GM12878 (cell line): ENCODE measurements at regions not wholly inside any gene's neighbourhood (a gene's known extent, or its start where the extent isn't known, plus 50 kb on each side); places are given as distances from the start of the nearest gene placed in this dataset.

ENCODE experiments used
- ATF2 ChIP-seq: IDR thresholded peaks from 2 replicates; pipeline ENCODE4 v1.6.1; 2012; ENCODE audit warnings: low read length, inconsistent platforms
- CTCF ChIP-seq, 3 experiments: IDR thresholded peaks in 2 of 3; conservative IDR thresholded peaks in 1 of 3; 2 replicates each; pipeline ENCODE4 v1.5.1; 2011; ENCODE audit warnings: low read depth in 3 of 3, low read length in 3 of 3, mild to moderate bottlenecking in 3 of 3, control low read depth in 2 of 3, moderate library complexity in 2 of 3, inconsistent platforms in 1 of 3, mixed read lengths in 1 of 3; ENCODE audit not compliant: control insufficient read depth in 2 of 3, insufficient read depth in 1 of 3; ENCODE audit errors: extremely low read depth in 1 of 3
- FOXK2 ChIP-seq: fragments of 450-650 bp; IDR thresholded peaks from 2 replicates; pipeline ENCODE4 v1.6.1; 2017; ENCODE audit warnings: mild to moderate bottlenecking, moderate library complexity
- HCFC1 ChIP-seq: fragments of 150-350 bp; IDR thresholded peaks from 2 replicates; pipeline ENCODE4 v1.6.1; 2014; ENCODE audit warnings: low read length
- KAT2A ChIP-seq: conservative IDR thresholded peaks from 2 replicates; pipeline ENCODE4 v1.6.1; 2011; ENCODE audit warnings: low read depth, low read length; ENCODE audit not compliant: control insufficient read depth
- KDM1A ChIP-seq: fragments of 200-600 bp; sonication (generic); IDR thresholded peaks from 2 replicates; pipeline ENCODE4 v1.6.1; 2016; ENCODE audit warnings: borderline replicate concordance
- REST ChIP-seq: IDR thresholded peaks from 2 replicates; pipeline ENCODE4 v1.6.1; 2012; ENCODE audit warnings: mild to moderate bottlenecking, low read depth, low read length

- TF ChIP-seq ATF2 = no peak
- no peak for TF ChIP-seq REST
- TF ChIP-seq KAT2A = no peak
- no peak for TF ChIP-seq CTCF (IDR thresholded peaks at IDR 0.05 in 2 of 3, conservative IDR thresholded peaks at IDR 0.05 in 1 of 3; ENCODE audit: control insufficient read depth in 2 of 3, extremely low read depth in 1 of 3, insufficient read depth in 1 of 3, low read depth in 3 of 3, low read length in 3 of 3)
- no peak for TF ChIP-seq FOXK2
- no peak for TF ChIP-seq KDM1A
- no peak for TF ChIP-seq HCFC1
These were observed 113.7 kb upstream of the AADACL2 start for GRCh38 chr3:151620071-151620470.
